Psoas muscle (tissue), 7 donors: ENCODE measurements at regions not wholly inside any gene's neighbourhood (a gene's known extent, or its start where the extent isn't known, plus 50 kb on each side); places are given as distances from the start of the nearest gene placed in this dataset.

Source experiments
- ATAC-seq, 4 donors: fragments of 200-7000 bp; cut with Tn5 transposase; one replicate each; pipeline ENCODE4 v1.9.1; 2020; ENCODE audit warnings: moderate library complexity in 3 of 4, mild to moderate bottlenecking in 2 of 4
- DNase-seq, 2 donors: peaks; one replicate each; pipeline ENCODE4 v3.0.0-alpha.2; 2020
- H3K27ac ChIP-seq: fragments of 200-600 bp; one replicate; pipeline ENCODE4 v1.8.0; 2022
- H3K27me3 ChIP-seq, 3 donors: fragments of 200-600 bp in 1 of 3; one replicate each; pipeline versions ENCODE4 v1.6.1 to v1.8.0; 2013 to 2022; ENCODE audit warnings: low read length in 2 of 3, mild to moderate bottlenecking in 2 of 3, moderate library complexity in 1 of 3; ENCODE audit not compliant: insufficient read depth in 3 of 3
- H3K36me3 ChIP-seq, 2 donors: fragments of 200-600 bp in 1 of 2; one replicate each; pipeline versions ENCODE4 v1.6.1 to v1.8.0; 2013 to 2022; ENCODE audit warnings: low read depth in 1 of 2, mild to moderate bottlenecking in 1 of 2, moderate library complexity in 1 of 2; ENCODE audit not compliant: insufficient read depth in 1 of 2
- H3K4me1 ChIP-seq: fragments of 200-600 bp; one replicate; pipeline ENCODE4 v1.8.0; 2022
- H3K4me3 ChIP-seq: fragments of 200-600 bp; one replicate; pipeline ENCODE4 v1.8.0; 2022; ENCODE audit warnings: mild to moderate bottlenecking
- H3K9me3 ChIP-seq: fragments of 200-600 bp; one replicate; pipeline ENCODE4 v1.8.0; 2022
- WGBS, 3 donors: extraction: QIAGEN DNeasy Blood & Tissue Kit; methylation state at CpG; one replicate each; pipeline versions ENCODE4 v1.1.6 to v1.1.7; 2013; 5-methylcytosine and 5-hydroxymethylcytosine counted together
- intact Hi-C, 2 donors: fragments of 100-400 bp; cut with DNase I; formaldehyde crosslinking; loops; one replicate each; pipeline versions ENCODE4 v1.11.0 to v1.14.2; 2022
- TF ChIP-seq, protein P1 (sequence below): fragments of 200-600 bp; IDR thresholded peaks from one replicate; pipeline ENCODE4 v1.8.0; 2022; ENCODE audit warnings: antibody characterized with exemption
- donor health status: healthy with polysubstance abuse.
- donor health status: DM: no; HTN: no; CAD: no; lungs with moderate emphysema.
- donor health status: Bipolar disorder and iron deficiency.
- donor health status: healthy.
- donor health status: DM: yes; HTN: yes; CAD: no.
- donor health status: DM: no; HTN: no; CAD: no.
- donor health status: DM: yes; HTN: yes; CAD: no.

GRCh38 chr12:132379576-132379975 is 50.2 kb upstream of the GALNT9 start:
- no peak for DNase-seq
- no peak for ATAC-seq
- H3K9me3 ChIP-seq, result no peaks in the 10 kb centered on the region
- TF ChIP-seq, protein P1, sequence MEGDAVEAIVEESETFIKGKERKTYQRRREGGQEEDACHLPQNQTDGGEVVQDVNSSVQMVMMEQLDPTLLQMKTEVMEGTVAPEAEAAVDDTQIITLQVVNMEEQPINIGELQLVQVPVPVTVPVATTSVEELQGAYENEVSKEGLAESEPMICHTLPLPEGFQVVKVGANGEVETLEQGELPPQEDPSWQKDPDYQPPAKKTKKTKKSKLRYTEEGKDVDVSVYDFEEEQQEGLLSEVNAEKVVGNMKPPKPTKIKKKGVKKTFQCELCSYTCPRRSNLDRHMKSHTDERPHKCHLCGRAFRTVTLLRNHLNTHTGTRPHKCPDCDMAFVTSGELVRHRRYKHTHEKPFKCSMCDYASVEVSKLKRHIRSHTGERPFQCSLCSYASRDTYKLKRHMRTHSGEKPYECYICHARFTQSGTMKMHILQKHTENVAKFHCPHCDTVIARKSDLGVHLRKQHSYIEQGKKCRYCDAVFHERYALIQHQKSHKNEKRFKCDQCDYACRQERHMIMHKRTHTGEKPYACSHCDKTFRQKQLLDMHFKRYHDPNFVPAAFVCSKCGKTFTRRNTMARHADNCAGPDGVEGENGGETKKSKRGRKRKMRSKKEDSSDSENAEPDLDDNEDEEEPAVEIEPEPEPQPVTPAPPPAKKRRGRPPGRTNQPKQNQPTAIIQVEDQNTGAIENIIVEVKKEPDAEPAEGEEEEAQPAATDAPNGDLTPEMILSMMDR, result no peak
- no peaks in the 10 kb centered on the region for H3K4me1 ChIP-seq
- 84 to 88% (median 85%) methylated on average over 24 of the region's 24 CpGs for WGBS, 3 donors
- H3K27ac ChIP-seq, result no peak overlapping the region
- H3K4me3 ChIP-seq, result no peak overlapping the region
- peaks cover 0 to 52% (median 13%) of the 10 kb centered on the region in 3 donors for H3K27me3 ChIP-seq
- intact Hi-C loops, result no loop called here
- no peaks in the 10 kb centered on the region for H3K36me3 ChIP-seq
